ENCODE measurements at regions not wholly inside any gene's neighbourhood (a gene's known extent, or its start where the extent isn't known, plus 50 kb on each side); places are given as distances from the start of the nearest gene placed in this dataset.

DNA sequence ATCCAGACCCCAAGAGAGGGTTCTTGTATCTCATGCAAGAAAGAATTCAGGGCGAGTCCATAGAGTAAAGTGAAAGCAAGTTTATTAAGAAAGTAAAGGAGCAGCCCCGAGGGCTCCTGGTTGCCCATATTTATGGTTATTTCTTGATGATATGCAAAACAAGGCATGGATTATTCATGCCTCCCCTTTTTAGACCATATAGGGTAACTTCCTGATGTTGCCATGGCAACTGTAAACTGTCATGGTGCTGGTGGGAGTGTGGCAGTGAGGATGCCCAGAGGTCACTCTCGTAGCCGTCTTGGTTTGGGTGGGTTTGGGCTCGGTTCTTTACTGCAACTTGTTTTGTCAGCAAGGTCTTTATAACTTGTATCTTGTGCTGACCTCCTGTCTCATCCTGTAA is 750.2 kb upstream of the FANCL start:
- no peaks in the 10 kb centered on the region for H3K4me1 Mint-ChIP-seq (ENCODE audit: low read depth, unreplicated experiment)
- H3K27me3 Mint-ChIP-seq (ENCODE audit: unreplicated experiment) = no peaks in the 10 kb centered on the region
- no peaks in the 10 kb centered on the region for H3K36me3 Mint-ChIP-seq (ENCODE audit: insufficient read depth, unreplicated experiment)
- intact Hi-C loops (cut with micrococcal nuclease; ENCODE audit: unreplicated experiment) = no loop called here
- CTCF ChIA-PET = interaction anchor here (0.7 kb wide), 1 partner anchor 1269 kb away, joined by 4 read pairs; no protein-coding TSS in a partner anchor
- H3K27ac Mint-ChIP-seq (ENCODE audit: unreplicated experiment) = no peak overlapping the region
- no peaks in the 10 kb centered on the region for H3K9me3 Mint-ChIP-seq (ENCODE audit: low read depth, unreplicated experiment)
- no peak for DNase-seq
- TF ChIP-seq, protein P1, sequence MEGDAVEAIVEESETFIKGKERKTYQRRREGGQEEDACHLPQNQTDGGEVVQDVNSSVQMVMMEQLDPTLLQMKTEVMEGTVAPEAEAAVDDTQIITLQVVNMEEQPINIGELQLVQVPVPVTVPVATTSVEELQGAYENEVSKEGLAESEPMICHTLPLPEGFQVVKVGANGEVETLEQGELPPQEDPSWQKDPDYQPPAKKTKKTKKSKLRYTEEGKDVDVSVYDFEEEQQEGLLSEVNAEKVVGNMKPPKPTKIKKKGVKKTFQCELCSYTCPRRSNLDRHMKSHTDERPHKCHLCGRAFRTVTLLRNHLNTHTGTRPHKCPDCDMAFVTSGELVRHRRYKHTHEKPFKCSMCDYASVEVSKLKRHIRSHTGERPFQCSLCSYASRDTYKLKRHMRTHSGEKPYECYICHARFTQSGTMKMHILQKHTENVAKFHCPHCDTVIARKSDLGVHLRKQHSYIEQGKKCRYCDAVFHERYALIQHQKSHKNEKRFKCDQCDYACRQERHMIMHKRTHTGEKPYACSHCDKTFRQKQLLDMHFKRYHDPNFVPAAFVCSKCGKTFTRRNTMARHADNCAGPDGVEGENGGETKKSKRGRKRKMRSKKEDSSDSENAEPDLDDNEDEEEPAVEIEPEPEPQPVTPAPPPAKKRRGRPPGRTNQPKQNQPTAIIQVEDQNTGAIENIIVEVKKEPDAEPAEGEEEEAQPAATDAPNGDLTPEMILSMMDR (IDR thresholded peaks at IDR 0.05; ENCODE audit: unreplicated experiment) = no peak
- BruUV-seq (replicated peaks) = no TSS peak
- no peak overlapping the region for H3K4me3 Mint-ChIP-seq (ENCODE audit: low read depth, unreplicated experiment)

DNA sequence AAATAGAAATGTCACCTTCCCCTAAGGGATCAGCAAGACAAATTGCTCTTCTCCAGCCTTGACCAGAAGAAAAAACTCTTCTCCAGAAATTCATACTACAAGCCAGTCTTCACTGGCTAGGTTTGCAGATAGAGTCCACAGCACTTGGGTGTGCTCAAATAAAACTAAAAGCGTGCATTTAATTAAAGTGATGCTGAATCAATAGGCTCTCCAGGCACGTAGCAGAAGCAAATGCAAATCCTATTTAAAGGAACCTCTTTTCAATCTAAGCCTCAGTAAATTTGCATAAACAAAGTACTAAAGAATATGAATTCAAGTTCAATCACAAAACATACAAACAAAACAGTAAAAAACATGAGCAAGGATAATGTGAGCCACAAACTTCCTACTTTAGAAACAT is 744.4 kb upstream of the FANCL start:
- no peaks in the 10 kb centered on the region for H3K9me3 Mint-ChIP-seq (ENCODE audit: low read depth, unreplicated experiment)
- CTCF ChIA-PET = no interaction called here
- H3K27me3 Mint-ChIP-seq (ENCODE audit: unreplicated experiment) = no peaks in the 10 kb centered on the region
- intact Hi-C loops (cut with micrococcal nuclease; ENCODE audit: unreplicated experiment) = no loop called here
- H3K27ac Mint-ChIP-seq (ENCODE audit: unreplicated experiment) = no peak overlapping the region
- BruUV-seq (replicated peaks) = no TSS peak
- TF ChIP-seq, protein P1 (IDR thresholded peaks at IDR 0.05; ENCODE audit: unreplicated experiment) = no peak
- DNase-seq = no peak
- no peaks in the 10 kb centered on the region for H3K4me1 Mint-ChIP-seq (ENCODE audit: low read depth, unreplicated experiment)
- no peaks in the 10 kb centered on the region for H3K36me3 Mint-ChIP-seq (ENCODE audit: insufficient read depth, unreplicated experiment)
- H3K4me3 Mint-ChIP-seq (ENCODE audit: low read depth, unreplicated experiment) = no peak overlapping the region

DNA sequence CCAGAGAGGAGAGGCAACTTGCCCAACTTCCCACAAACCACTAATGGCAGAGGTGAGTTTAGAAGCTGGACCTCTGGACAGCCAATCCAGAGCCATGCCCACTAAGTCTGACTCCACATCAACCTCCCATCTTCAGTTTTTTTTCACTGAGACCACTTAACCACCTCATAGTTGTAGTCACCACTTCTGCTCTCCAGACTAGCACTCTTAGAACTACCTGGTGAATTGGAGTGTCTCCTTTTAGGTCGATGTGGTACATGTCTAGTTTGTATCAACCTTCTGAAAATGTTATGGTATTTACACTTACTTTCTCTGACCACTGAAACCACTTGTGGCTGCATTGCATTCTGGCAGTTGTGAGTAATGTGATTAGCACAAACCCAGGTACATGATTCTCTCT is 743.6 kb upstream of the FANCL start:
- intact Hi-C loops (cut with micrococcal nuclease; ENCODE audit: unreplicated experiment) = no loop called here
- TF ChIP-seq, protein P1 (IDR thresholded peaks at IDR 0.05; ENCODE audit: unreplicated experiment) = no peak
- H3K4me1 Mint-ChIP-seq (ENCODE audit: low read depth, unreplicated experiment) = no peaks in the 10 kb centered on the region
- BruUV-seq (replicated peaks) = no TSS peak
- H3K27me3 Mint-ChIP-seq (ENCODE audit: unreplicated experiment) = no peaks in the 10 kb centered on the region
- H3K36me3 Mint-ChIP-seq (ENCODE audit: insufficient read depth, unreplicated experiment) = no peaks in the 10 kb centered on the region
- H3K27ac Mint-ChIP-seq (ENCODE audit: unreplicated experiment) = no peak overlapping the region
- CTCF ChIA-PET = no interaction called here
- no peaks in the 10 kb centered on the region for H3K9me3 Mint-ChIP-seq (ENCODE audit: low read depth, unreplicated experiment)
- H3K4me3 Mint-ChIP-seq (ENCODE audit: low read depth, unreplicated experiment) = no peak overlapping the region
- DNase-seq = no peak

DNA sequence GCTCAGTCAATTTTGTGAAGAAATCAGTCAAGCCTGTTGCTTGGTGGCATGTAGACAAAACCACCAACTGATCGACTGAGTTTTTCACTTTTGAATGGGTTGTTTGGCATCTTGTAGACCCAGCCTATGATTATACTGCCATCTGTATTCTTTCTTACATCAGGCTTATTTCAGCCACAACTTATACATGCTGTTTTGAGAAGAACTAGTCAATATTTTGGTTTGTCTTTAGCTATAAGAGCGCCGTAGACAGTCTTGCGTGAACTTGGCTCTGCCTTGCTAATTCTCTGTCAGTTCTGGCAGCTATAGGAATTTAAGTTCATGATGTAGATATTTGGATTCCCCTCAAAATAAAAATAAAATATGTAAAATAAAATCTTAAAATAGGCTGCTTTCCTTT is 742.0 kb upstream of the FANCL start:
- intact Hi-C loops (cut with micrococcal nuclease; ENCODE audit: unreplicated experiment) = no loop called here
- Mint-ChIP-seq H3K9me3 (ENCODE audit: low read depth, unreplicated experiment) (no peaks in the 10 kb centered on the region), H3K4me1 (ENCODE audit: low read depth, unreplicated experiment) (no peaks in the 10 kb centered on the region), H3K4me3 (ENCODE audit: low read depth, unreplicated experiment) (no peak overlapping the region), H3K36me3 (ENCODE audit: insufficient read depth, unreplicated experiment) (no peaks in the 10 kb centered on the region), H3K27ac (ENCODE audit: unreplicated experiment) (no peak overlapping the region), H3K27me3 (ENCODE audit: unreplicated experiment) (no peaks in the 10 kb centered on the region)
- DNase-seq = no peak
- CTCF ChIA-PET = no interaction called here
- TF ChIP-seq, protein P1 (IDR thresholded peaks at IDR 0.05; ENCODE audit: unreplicated experiment) = no peak
- no TSS peak for BruUV-seq (replicated peaks)

DNA sequence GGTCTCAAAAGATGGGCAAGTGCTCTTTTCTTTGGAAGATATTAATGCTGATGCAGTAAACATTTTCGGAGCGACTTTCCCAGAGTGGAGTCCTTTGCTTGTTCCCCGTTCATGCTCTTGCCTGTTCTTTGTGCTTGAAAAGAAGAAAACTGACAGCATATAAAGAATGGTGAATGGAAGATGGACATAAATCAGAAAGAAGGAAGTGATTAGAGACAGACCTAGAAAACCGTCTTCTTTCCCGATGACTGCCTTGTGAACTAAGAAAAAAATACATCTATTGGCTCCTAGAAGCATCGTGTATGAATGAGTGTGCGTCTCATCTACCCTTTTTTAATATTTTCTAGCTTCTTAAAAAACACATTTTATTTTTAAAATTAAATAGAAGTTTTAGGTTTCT is 740.1 kb upstream of the FANCL start:
- CTCF ChIA-PET = no interaction called here
- intact Hi-C loops (cut with micrococcal nuclease; ENCODE audit: unreplicated experiment) = no loop called here
- no peak overlapping the region for H3K4me3 Mint-ChIP-seq (ENCODE audit: low read depth, unreplicated experiment)
- no peaks in the 10 kb centered on the region for H3K9me3 Mint-ChIP-seq (ENCODE audit: low read depth, unreplicated experiment)
- no TSS peak for BruUV-seq (replicated peaks)
- no peak for DNase-seq
- no peak overlapping the region for H3K27ac Mint-ChIP-seq (ENCODE audit: unreplicated experiment)
- no peaks in the 10 kb centered on the region for H3K36me3 Mint-ChIP-seq (ENCODE audit: insufficient read depth, unreplicated experiment)
- no peaks in the 10 kb centered on the region for H3K27me3 Mint-ChIP-seq (ENCODE audit: unreplicated experiment)
- TF ChIP-seq, protein P1 (IDR thresholded peaks at IDR 0.05; ENCODE audit: unreplicated experiment) = no peak
- peaks cover 5% of the 10 kb centered on the region for H3K4me1 Mint-ChIP-seq (ENCODE audit: low read depth, unreplicated experiment)

Measured in Calu3 (cell line).